Thymus (tissue), 11 donors: ENCODE measurements at regions not wholly inside any gene's neighbourhood (a gene's known extent, or its start where the extent isn't known, plus 50 kb on each side); places are given as distances from the start of the nearest gene placed in this dataset.

ENCODE experiments used
- DNase-seq, 9 donors: peaks; one replicate each; pipeline ENCODE4 v3.0.0-alpha.2; 2013; ENCODE audit warnings: low spot score in 9 of 9, low read depth in 6 of 9, missing footprints in 1 of 9
- H3K27ac ChIP-seq, 2 donors: one replicate each; pipeline ENCODE4 v1.5.1; 2013; ENCODE audit warnings: control low read depth in 1 of 2, low read depth in 1 of 2, low read length in 1 of 2, mild to moderate bottlenecking in 1 of 2, moderate library complexity in 1 of 2
- H3K27me3 ChIP-seq, 2 donors: one replicate each; pipeline ENCODE4 v1.5.1; 2013; ENCODE audit warnings: low read length in 1 of 2; ENCODE audit not compliant: control insufficient read depth in 2 of 2, insufficient read depth in 1 of 2
- H3K36me3 ChIP-seq, 2 donors: one replicate each; pipeline ENCODE4 v1.5.1; 2013; ENCODE audit warnings: low read length in 1 of 2, mild to moderate bottlenecking in 1 of 2, moderate library complexity in 1 of 2; ENCODE audit not compliant: control insufficient read depth in 2 of 2, insufficient read depth in 2 of 2
- H3K4me1 ChIP-seq, 2 donors: one replicate each; pipeline ENCODE4 v1.5.1; 2013; ENCODE audit warnings: low read length in 2 of 2; ENCODE audit not compliant: control insufficient read depth in 2 of 2, insufficient read depth in 2 of 2
- H3K4me3 ChIP-seq, 2 donors: one replicate each; pipeline ENCODE4 v1.5.1; 2013; ENCODE audit warnings: low read length in 2 of 2, control low read depth in 1 of 2, mild to moderate bottlenecking in 1 of 2
- H3K9me3 ChIP-seq, 2 donors: one replicate each; pipeline ENCODE4 v1.5.1; 2013; ENCODE audit warnings: low read length in 1 of 2, mild to moderate bottlenecking in 1 of 2; ENCODE audit not compliant: control insufficient read depth in 2 of 2, insufficient read depth in 1 of 2
- WGBS: extraction: QIAGEN DNeasy Blood & Tissue Kit; methylation state at CpG from one replicate; pipeline ENCODE4 v1.1.7; 2013; 5-methylcytosine and 5-hydroxymethylcytosine counted together
- donor health status: healthy.

GRCh38 chr6:81909981-81910900 lies 157.8 kb upstream of the TENT5A start:
- Histone ChIP-seq H3K27ac (no peak overlapping the region), H3K4me3 (no peak overlapping the region), H3K27me3 (no peaks in the 10 kb centered on the region), H3K4me1 (no peaks in the 10 kb centered on the region), H3K9me3 (no peaks in the 10 kb centered on the region), H3K36me3 (no peaks in the 10 kb centered on the region)
- WGBS, result 83% methylated on average over 5 of the region's 5 CpGs
- no peak for DNase-seq

DNA sequence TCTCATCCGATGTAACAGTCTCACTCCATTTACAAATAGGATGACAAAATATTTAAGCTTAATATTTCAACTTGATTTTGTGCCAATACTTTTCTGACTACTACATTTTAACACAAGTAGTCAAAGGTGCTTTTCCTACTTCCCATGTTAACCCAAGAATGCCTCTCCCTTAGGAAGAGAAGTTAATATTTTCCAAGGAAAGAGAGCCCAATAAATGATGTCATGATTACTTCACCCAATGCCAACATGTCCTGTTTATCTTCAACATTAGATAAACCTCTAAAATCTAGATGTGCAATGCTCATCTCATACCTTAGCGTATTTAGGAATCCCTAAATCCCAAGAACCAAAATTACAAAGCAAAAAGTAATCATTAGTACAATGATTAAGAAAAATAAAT lies 156.7 kb upstream of the TENT5A start:
- 97% methylated on average over 2 of the region's 2 CpGs for WGBS
- Histone ChIP-seq H3K9me3 (no peaks in the 10 kb centered on the region), H3K4me3 (no peak overlapping the region), H3K27me3 (no peaks in the 10 kb centered on the region), H3K36me3 (no peaks in the 10 kb centered on the region), H3K4me1 (no peaks in the 10 kb centered on the region), H3K27ac (no peak overlapping the region)
- no peak for DNase-seq

- Histone ChIP-seq H3K27ac (no peak overlapping the region), H3K36me3 (no peaks in the 10 kb centered on the region), H3K9me3 (no peaks in the 10 kb centered on the region), H3K4me3 (no peak overlapping the region), H3K27me3 (no peaks in the 10 kb centered on the region), H3K4me1 (no peaks in the 10 kb centered on the region)
- DNase-seq, result no peak
- WGBS, result 94% methylated on average over 2 of the region's 2 CpGs
These were observed 154.3 kb upstream of the TENT5A start for GRCh38 chr6:81906709-81907204.

DNA sequence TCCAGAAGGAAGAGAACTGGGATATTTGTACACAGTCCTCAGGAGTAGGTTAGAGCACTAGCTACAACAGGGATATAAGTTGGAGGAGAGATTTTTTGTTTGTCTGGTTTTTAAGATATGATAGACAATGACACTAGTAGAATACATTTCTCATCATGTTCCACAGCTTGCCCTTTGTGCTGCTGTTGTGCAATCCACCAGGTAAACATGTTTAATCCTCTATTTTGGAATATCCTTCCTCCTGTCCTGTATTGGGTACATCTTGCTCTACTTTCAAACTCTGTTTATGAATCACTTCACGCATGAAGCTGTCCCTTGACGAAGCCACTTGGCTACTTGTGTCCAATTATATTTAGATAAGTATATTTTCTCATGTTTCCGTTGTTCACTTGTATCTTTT lies 153.6 kb upstream of the TENT5A start:
- Histone ChIP-seq H3K9me3 (no peaks in the 10 kb centered on the region), H3K27ac (no peak overlapping the region), H3K4me3 (no peak overlapping the region), H3K4me1 (no peaks in the 10 kb centered on the region), H3K27me3 (no peaks in the 10 kb centered on the region), H3K36me3 (no peaks in the 10 kb centered on the region)
- DNase-seq, result no peak
- WGBS, result 98% methylated on average over 3 of the region's 3 CpGs

GRCh38 chr6:81901551-81901966 lies 149.1 kb upstream of the TENT5A start:
- H3K4me3 ChIP-seq, result no peak overlapping the region
- H3K9me3 ChIP-seq, result no peaks in the 10 kb centered on the region
- H3K36me3 ChIP-seq, result no peaks in the 10 kb centered on the region
- no peaks in the 10 kb centered on the region for H3K4me1 ChIP-seq
- no peak for DNase-seq
- H3K27ac ChIP-seq, result no peak overlapping the region
- WGBS, result 97% methylated on average over 1 of the region's 1 CpG
- no peaks in the 10 kb centered on the region for H3K27me3 ChIP-seq

GRCh38 chr6:81900616-81901015 lies 148.1 kb upstream of the TENT5A start:
- 96% methylated on average over 1 of the region's 1 CpG for WGBS
- no peaks in the 10 kb centered on the region for H3K4me1 ChIP-seq

DNA sequence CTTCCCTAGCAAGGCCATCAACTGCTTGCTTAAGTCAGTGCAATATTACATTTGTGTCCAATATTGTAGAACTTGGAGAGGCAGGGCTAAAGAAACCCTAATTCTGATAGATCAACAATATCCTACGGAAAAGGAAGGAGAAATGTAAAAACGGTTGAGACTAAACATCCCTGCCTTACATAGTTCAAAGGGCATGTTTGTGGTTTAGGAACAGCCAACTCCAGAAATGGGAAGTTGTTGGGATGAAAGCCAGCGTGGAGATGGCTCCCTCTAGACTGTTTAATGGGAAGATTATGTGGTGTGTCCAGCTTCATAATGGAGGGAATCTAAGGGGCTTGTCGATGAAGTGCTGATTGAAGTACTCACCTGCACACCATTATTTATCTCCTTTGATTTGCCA lies 145.3 kb upstream of the TENT5A start:
- DNase-seq, result no peak
- WGBS, result 89% methylated on average over 4 of the region's 4 CpGs

More at GRCh38 chr6:81900616-81901015, 148.1 kb upstream of the TENT5A start:
- Histone ChIP-seq H3K36me3 (no peaks in the 10 kb centered on the region), H3K27me3 (no peaks in the 10 kb centered on the region), H3K27ac (no peak overlapping the region), H3K4me3 (no peak overlapping the region), H3K9me3 (no peaks in the 10 kb centered on the region)
- no peak for DNase-seq

DNA sequence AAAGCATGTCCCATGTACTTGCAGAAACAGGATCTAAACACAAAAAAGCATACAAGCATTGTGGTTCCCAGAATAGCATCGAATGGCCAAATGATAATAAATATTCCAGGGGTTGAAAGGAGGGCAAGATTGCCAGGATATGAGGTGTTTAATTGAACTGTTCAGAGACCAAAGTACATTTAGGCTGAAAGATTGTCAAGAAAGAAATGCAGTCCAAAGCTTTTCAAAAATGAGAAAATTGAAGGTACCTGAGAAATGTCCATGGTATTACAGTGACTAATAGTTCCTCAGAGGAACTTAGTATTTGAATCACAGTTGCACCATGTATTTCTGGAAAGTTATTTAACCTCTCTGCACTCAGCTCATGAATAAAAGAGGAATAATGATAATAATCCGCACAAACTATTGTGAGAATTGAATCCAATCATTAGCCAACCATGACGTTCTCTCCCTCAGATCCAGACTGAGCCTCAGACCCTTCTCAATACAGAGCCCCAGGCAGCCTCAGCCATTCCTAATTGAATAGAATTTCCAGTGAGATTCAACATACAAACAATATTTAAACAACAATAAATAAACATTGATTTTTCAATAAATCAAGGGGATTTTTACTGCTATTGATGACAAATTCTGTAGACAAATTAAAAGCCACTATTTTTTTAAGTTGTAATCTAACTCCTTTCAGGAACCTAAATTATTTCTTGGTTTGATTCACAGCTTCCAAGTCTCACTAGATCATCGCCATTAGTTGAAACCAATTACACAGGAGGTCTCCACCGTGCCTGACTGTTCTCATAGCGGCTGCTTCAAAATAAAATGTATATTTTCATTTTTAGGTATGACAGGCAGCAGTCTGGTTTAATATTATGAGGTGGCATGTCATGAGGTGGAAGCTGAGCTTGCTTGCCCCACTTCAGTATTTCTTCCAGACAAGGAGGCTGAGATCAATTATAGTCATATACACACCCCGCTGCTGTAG lies 144.3 kb upstream of the TENT5A start:
- H3K36me3 ChIP-seq, result no peaks in the 10 kb centered on the region
- no peaks in the 10 kb centered on the region for H3K9me3 ChIP-seq
- H3K27me3 ChIP-seq, result no peaks in the 10 kb centered on the region
- no peak overlapping the region for H3K27ac ChIP-seq
- no peak for DNase-seq
- 96% methylated on average over 7 of the region's 7 CpGs for WGBS
- no peak overlapping the region for H3K4me3 ChIP-seq
- H3K4me1 ChIP-seq, result no peaks in the 10 kb centered on the region

More for the DNA sequence above, 145.3 kb upstream of the TENT5A start:
- no peak overlapping the region for H3K4me3 ChIP-seq
- no peaks in the 10 kb centered on the region for H3K27me3 ChIP-seq
- no peak overlapping the region for H3K27ac ChIP-seq
- H3K4me1 ChIP-seq, result no peaks in the 10 kb centered on the region
- no peaks in the 10 kb centered on the region for H3K9me3 ChIP-seq
- H3K36me3 ChIP-seq, result no peaks in the 10 kb centered on the region
